CD4-positive, alpha-beta memory T cell (primary cell): ENCODE measurements at regions not wholly inside any gene's neighbourhood (a gene's known extent, or its start where the extent isn't known, plus 50 kb on each side); places are given as distances from the start of the nearest gene placed in this dataset.

Experiments
- CTCF ChIA-PET: fragments of 350-600 bp; sonication (Branson Sonifier 250); formaldehyde crosslinking; loops from one replicate; lab custom pipeline; 2021; ENCODE audit warnings: inconsistent platforms; ENCODE audit not compliant: partially characterized antibody; lab: Charles Lee
- POLR2A ChIA-PET: fragments of 350-600 bp; sonication (Branson Sonifier 250); formaldehyde crosslinking; loops from one replicate; lab custom pipeline; 2021; ENCODE audit not compliant: partially characterized antibody; lab: Charles Lee
- DNase-seq, 5 donors: peaks; one replicate each; pipeline versions ENCODE4 v3.0.0 to v3.0.0-alpha.2; 2020 to 2022; ENCODE audit warnings: mixed read lengths in 1 of 5
- H3K27ac ChIP-seq: one replicate; pipeline ENCODE4 v1.7.0; 2013; ENCODE audit warnings: low read depth, low read length
- H3K27me3 ChIP-seq: 2 replicates; pipeline ENCODE4 v1.7.0; 2013; ENCODE audit warnings: mild to moderate bottlenecking, low read length, moderate library complexity; ENCODE audit not compliant: insufficient read depth
- H3K36me3 ChIP-seq: 2 replicates; pipeline ENCODE4 v1.7.0; 2013; ENCODE audit warnings: mild to moderate bottlenecking, low read length, moderate library complexity; ENCODE audit not compliant: insufficient read depth
- H3K4me1 ChIP-seq: 2 replicates; pipeline ENCODE4 v1.7.0; 2013; ENCODE audit warnings: mild to moderate bottlenecking, low read length, moderate library complexity; ENCODE audit not compliant: insufficient read depth
- H3K4me3 ChIP-seq, 2 donors: one replicate each; pipeline ENCODE4 v1.7.0; 2013; ENCODE audit warnings: low read length in 2 of 2, mild to moderate bottlenecking in 1 of 2
- H3K9me3 ChIP-seq, 2 donors: one replicate each; pipeline ENCODE4 v1.7.0; 2013; ENCODE audit warnings: low read length in 2 of 2, control low read depth in 1 of 2; ENCODE audit not compliant: control insufficient read depth in 1 of 2
- H3K27ac Mint-ChIP-seq, 7 donors: one replicate each; pipeline ENCODE4 v1.8.0; 2020 to 2021; ENCODE audit warnings: mixed read lengths in 7 of 7, mild to moderate bottlenecking in 6 of 7, inconsistent platforms in 3 of 7, moderate library complexity in 3 of 7
- H3K27me3 Mint-ChIP-seq, 2 donors: one replicate each; pipeline ENCODE4 v1.8.0; 2020 to 2021; ENCODE audit warnings: mixed read lengths in 2 of 2
- H3K36me3 Mint-ChIP-seq, 2 donors: one replicate each; pipeline ENCODE4 v1.8.0; 2020 to 2021; ENCODE audit warnings: mixed read lengths in 2 of 2, inconsistent platforms in 1 of 2, mild to moderate bottlenecking in 1 of 2
- H3K4me1 Mint-ChIP-seq, 4 donors: one replicate each; pipeline ENCODE4 v1.8.0; 2020 to 2021; ENCODE audit warnings: mixed read lengths in 4 of 4, mild to moderate bottlenecking in 1 of 4
- H3K4me3 Mint-ChIP-seq, 8 donors: one replicate each; pipeline ENCODE4 v1.8.0; 2020 to 2021; ENCODE audit warnings: mixed read lengths in 8 of 8, mild to moderate bottlenecking in 7 of 8, moderate library complexity in 6 of 8, inconsistent platforms in 3 of 8
- H3K9me3 Mint-ChIP-seq, 8 donors: one replicate each; pipeline ENCODE4 v1.8.0; 2020 to 2021; ENCODE audit warnings: mixed read lengths in 8 of 8, mild to moderate bottlenecking in 5 of 8, inconsistent platforms in 3 of 8, moderate library complexity in 1 of 8
- intact Hi-C: fragments of 100-400 bp; cut with micrococcal nuclease; formaldehyde crosslinking; loops from one replicate; pipeline ENCODE4 v1.15.1; 2023

DNA sequence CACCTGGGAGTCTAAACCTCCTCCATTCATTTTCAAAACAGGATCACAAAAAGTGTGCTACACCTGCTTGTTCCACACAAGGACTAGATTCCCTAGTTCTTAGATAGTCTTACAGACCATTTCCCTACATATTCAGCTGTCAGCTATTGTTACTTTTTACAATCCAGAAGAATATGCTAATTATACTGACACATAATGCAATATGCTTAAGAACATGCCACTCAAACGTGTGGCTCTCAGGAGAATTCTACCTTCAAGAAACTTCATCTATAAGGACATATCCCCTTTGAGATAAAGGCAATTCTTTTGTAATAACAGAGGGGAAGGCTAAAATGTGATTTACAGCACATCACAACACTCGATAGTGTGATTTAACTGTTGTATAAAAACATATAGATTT is 456.1 kb upstream of the ARRDC3 start:
- H3K4me1 Mint-ChIP-seq: no peaks in the 10 kb centered on the region
- no peaks in the 10 kb centered on the region for H3K27me3 ChIP-seq
- H3K4me3 ChIP-seq: no peak overlapping the region
- H3K36me3 Mint-ChIP-seq: no peaks in the 10 kb centered on the region
- no peaks in the 10 kb centered on the region for H3K9me3 ChIP-seq
- no peak for DNase-seq
- H3K4me1 ChIP-seq: no peaks in the 10 kb centered on the region
- POLR2A ChIA-PET: no interaction called here
- no peak overlapping the region for H3K4me3 Mint-ChIP-seq
- no peak overlapping the region for H3K27ac Mint-ChIP-seq
- intact Hi-C loops: no loop called here
- H3K9me3 Mint-ChIP-seq: peaks cover 0 to 2% (median 0%) of the 10 kb centered on the region in 8 donors
- no peaks in the 10 kb centered on the region for H3K27me3 Mint-ChIP-seq
- CTCF ChIA-PET: no interaction called here
- H3K27ac ChIP-seq: no peak overlapping the region
- no peaks in the 10 kb centered on the region for H3K36me3 ChIP-seq

DNA sequence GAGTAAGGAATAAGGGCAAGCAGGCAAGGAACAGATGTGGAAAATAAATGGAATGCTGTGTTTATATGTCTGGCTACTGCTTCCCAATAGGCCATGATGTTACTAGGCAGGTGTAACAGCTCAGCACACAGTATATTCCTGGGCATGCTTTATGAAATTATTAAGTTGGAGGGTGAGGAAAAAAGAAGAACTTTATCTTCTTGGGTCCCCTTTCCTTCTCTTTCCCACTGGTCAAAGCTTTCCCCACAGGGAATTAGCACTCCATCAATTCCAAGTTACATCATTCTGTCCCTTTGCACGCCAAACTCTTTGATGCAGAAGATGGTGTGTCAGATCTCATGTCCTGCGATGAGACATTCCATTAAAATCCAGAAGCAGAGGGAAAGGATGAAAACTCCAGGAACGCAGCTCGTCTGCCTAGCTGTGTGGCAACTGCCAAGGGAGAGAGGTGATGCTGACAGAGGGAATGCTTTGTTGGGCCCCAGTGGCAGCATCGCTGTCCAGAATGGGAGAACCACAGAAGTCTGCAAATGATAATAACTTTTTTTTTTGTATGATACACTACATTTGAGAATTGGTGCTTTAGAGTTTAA is 447.3 kb upstream of the ARRDC3 start:
- H3K9me3 Mint-ChIP-seq: peaks cover 0 to 5% (median 0%) of the 10 kb centered on the region in 8 donors
- CTCF ChIA-PET: no interaction called here
- no peak overlapping the region for H3K4me3 ChIP-seq

DNA sequence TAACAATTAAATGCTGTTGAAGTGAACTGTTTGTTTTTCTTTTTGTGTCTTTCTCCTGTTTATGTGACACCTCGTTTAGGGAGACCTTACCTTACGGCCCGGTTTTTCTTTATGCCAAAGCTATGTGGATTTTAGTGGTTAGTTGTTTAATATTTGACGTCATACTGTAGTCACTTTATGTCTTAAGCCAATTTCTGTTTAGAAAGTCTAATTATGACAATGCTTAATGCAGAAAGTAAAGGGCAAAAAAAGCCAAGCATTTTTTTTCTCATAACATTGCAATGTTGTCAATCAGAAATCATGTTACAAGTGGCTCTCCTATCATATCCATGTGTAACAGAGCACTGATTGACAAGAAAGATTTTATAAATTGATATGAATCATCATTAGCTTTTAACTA is 442.5 kb upstream of the ARRDC3 start:
- no peaks in the 10 kb centered on the region for H3K36me3 Mint-ChIP-seq
- Histone ChIP-seq H3K4me1 (no peaks in the 10 kb centered on the region), H3K4me3 (no peak overlapping the region), H3K27ac (no peak overlapping the region), H3K9me3 (no peaks in the 10 kb centered on the region), H3K27me3 (no peaks in the 10 kb centered on the region), H3K36me3 (no peaks in the 10 kb centered on the region)
- intact Hi-C loops: no loop called here
- peaks cover 0 to 9% (median 2%) of the 10 kb centered on the region in 8 donors for H3K9me3 Mint-ChIP-seq
- CTCF ChIA-PET: no interaction called here
- H3K4me1 Mint-ChIP-seq: no peaks in the 10 kb centered on the region
- DNase-seq: no peak
- H3K27me3 Mint-ChIP-seq: no peaks in the 10 kb centered on the region
- no peak overlapping the region for H3K4me3 Mint-ChIP-seq
- POLR2A ChIA-PET: no interaction called here
- H3K27ac Mint-ChIP-seq: no peak overlapping the region

More for the DNA sequence above, 447.3 kb upstream of the ARRDC3 start:
- no peak overlapping the region for H3K27ac ChIP-seq
- no peaks in the 10 kb centered on the region for H3K27me3 ChIP-seq
- no peaks in the 10 kb centered on the region for H3K4me1 ChIP-seq
- no peaks in the 10 kb centered on the region for H3K27me3 Mint-ChIP-seq
- H3K4me3 Mint-ChIP-seq: no peak overlapping the region
- no peak for DNase-seq
- no peaks in the 10 kb centered on the region for H3K4me1 Mint-ChIP-seq
- H3K9me3 ChIP-seq: no peaks in the 10 kb centered on the region
- no peak overlapping the region for H3K27ac Mint-ChIP-seq
- intact Hi-C loops: no loop called here
- H3K36me3 Mint-ChIP-seq: no peaks in the 10 kb centered on the region
- H3K36me3 ChIP-seq: no peaks in the 10 kb centered on the region
- POLR2A ChIA-PET: no interaction called here

DNA sequence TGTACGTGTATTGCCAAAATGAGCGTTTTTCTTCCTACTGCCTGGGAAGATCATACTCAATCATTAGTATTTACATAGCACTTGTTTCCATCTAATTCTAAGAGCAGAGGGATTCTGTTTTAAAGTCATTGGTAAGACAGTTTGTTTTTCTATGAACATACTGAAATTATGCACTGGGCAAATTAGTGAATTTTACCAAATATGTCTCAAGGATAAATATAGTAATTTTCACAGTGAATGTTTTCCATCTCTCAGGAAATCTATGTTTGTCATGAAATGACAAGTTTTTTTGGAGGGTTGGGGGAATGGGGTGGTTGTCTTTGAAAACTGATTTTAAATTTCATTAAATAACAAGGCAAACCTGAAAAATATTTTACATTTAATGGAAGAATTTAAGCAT is 441.3 kb upstream of the ARRDC3 start:
- no peaks in the 10 kb centered on the region for H3K36me3 Mint-ChIP-seq
- intact Hi-C loops: no loop called here

DNA sequence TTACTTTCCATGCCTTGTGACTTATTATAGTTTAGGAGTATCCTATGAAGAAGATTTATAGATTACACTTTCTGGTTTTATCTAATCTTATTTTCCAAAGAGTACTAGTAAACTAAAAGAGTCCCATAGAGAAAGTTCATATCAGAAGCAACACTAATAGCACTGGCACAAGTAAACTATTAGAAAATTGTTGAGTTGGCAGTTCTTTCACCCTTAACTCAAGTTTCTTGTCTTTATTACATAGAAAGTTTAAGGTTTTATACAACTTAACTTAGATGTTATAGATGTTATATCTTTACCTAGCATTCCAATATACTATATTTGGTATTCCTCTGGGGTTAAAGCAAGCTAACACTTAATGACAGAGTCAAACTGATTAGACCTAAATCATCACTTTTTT is 437.8 kb upstream of the ARRDC3 start:
- DNase-seq: no peak
- intact Hi-C loops: no loop called here

More for the DNA sequence above, 441.3 kb upstream of the ARRDC3 start:
- H3K9me3 Mint-ChIP-seq: peaks cover 0 to 9% (median 2%) of the 10 kb centered on the region in 8 donors
- no peak for DNase-seq
- CTCF ChIA-PET: no interaction called here
- no peaks in the 10 kb centered on the region for H3K27me3 Mint-ChIP-seq
- H3K27me3 ChIP-seq: no peaks in the 10 kb centered on the region
- H3K36me3 ChIP-seq: no peaks in the 10 kb centered on the region
- H3K27ac Mint-ChIP-seq: no peak overlapping the region
- no peak overlapping the region for H3K27ac ChIP-seq
- POLR2A ChIA-PET: no interaction called here
- no peak overlapping the region for H3K4me3 ChIP-seq
- no peaks in the 10 kb centered on the region for H3K4me1 ChIP-seq
- no peak overlapping the region for H3K4me3 Mint-ChIP-seq
- no peaks in the 10 kb centered on the region for H3K4me1 Mint-ChIP-seq
- H3K9me3 ChIP-seq: no peaks in the 10 kb centered on the region

DNA sequence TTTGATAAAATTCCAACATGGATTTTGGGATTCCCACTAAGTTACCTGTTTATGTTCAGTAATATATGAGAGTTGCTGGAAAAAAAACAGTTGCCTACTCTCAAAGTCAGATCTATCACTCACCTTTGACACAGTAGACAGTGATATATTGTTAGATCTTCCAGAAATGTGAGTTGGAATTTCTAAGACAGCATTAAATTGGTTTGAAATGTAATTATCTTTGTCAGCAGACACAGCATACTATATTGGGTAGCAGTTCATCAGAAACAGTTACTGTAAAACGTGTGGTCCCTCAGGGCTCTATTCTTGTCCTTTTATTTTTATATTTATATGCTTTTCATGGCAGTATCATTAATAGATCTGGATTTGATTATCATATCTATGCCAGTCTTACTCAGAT is 433.6 kb upstream of the ARRDC3 start:
- Mint-ChIP-seq H3K36me3 (no peaks in the 10 kb centered on the region), H3K9me3 (peaks cover 0 to 8% (median 2%) of the 10 kb centered on the region in 8 donors), H3K4me3 (no peak overlapping the region), H3K4me1 (no peaks in the 10 kb centered on the region), H3K27me3 (no peaks in the 10 kb centered on the region), H3K27ac (no peak overlapping the region)
- Histone ChIP-seq H3K9me3 (peaks cover 0 to 4% of the 10 kb centered on the region in 2 donors), H3K27ac (no peak overlapping the region), H3K4me1 (no peaks in the 10 kb centered on the region), H3K27me3 (no peaks in the 10 kb centered on the region), H3K36me3 (no peaks in the 10 kb centered on the region), H3K4me3 (no peak overlapping the region)
- intact Hi-C loops: no loop called here
- ChIA-PET POLR2A (no interaction called here), CTCF (no interaction called here)
- DNase-seq: no peak

More for the DNA sequence above, 437.8 kb upstream of the ARRDC3 start:
- H3K27ac Mint-ChIP-seq: no peak overlapping the region
- H3K4me1 ChIP-seq: no peaks in the 10 kb centered on the region
- CTCF ChIA-PET: no interaction called here
- H3K27me3 ChIP-seq: no peaks in the 10 kb centered on the region
- no peaks in the 10 kb centered on the region for H3K36me3 ChIP-seq
- H3K27me3 Mint-ChIP-seq: no peaks in the 10 kb centered on the region
- H3K4me3 Mint-ChIP-seq: no peak overlapping the region
- peaks cover 0 to 9% (median 3%) of the 10 kb centered on the region in 8 donors for H3K9me3 Mint-ChIP-seq
- no peaks in the 10 kb centered on the region for H3K4me1 Mint-ChIP-seq
- POLR2A ChIA-PET: no interaction called here
- no peak overlapping the region for H3K27ac ChIP-seq
- no peaks in the 10 kb centered on the region for H3K9me3 ChIP-seq
- H3K4me3 ChIP-seq: no peak overlapping the region
- no peaks in the 10 kb centered on the region for H3K36me3 Mint-ChIP-seq

DNA sequence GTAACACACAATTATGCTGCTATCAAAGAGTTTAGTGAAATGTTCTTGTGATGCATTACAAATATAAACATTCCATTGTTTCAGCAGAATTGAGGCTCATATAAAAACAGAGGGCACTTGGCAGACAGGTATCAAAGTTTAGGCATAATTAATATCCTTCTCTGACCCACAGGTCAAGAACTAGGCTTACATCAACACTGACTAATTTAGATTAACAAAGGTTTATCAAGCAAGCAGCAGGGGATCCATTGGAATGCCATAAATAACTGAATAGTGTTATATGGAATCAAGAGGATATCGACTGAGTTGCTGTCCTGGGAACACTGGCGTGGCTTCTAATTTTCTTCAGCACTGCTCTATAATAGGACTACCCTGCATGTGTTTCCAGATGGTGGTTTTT is 414.5 kb upstream of the ARRDC3 start:
- Histone ChIP-seq H3K27ac (no peak overlapping the region), H3K9me3 (peaks cover 0 to 1% of the 10 kb centered on the region in 2 donors), H3K4me3 (no peak overlapping the region), H3K4me1 (no peaks in the 10 kb centered on the region), H3K36me3 (no peaks in the 10 kb centered on the region), H3K27me3 (no peaks in the 10 kb centered on the region)
- ChIA-PET CTCF (no interaction called here), POLR2A (no interaction called here)
- H3K36me3 Mint-ChIP-seq: no peaks in the 10 kb centered on the region
- H3K27ac Mint-ChIP-seq: no peak overlapping the region
- H3K27me3 Mint-ChIP-seq: no peaks in the 10 kb centered on the region
- H3K4me3 Mint-ChIP-seq: no peak overlapping the region
- H3K4me1 Mint-ChIP-seq: no peaks in the 10 kb centered on the region
- intact Hi-C loops: no loop called here
- DNase-seq: no peak
- peaks cover 0 to 21% (median 7%) of the 10 kb centered on the region in 8 donors for H3K9me3 Mint-ChIP-seq
